KBM-7 (cell line): ENCODE measurements at regions not wholly inside any gene's neighbourhood (a gene's known extent, or its start where the extent isn't known, plus 50 kb on each side); places are given as distances from the start of the nearest gene placed in this dataset.

Experiments
- DNase-seq: peaks from one replicate; pipeline ENCODE4 v3.0.0-alpha.2; 2015
- in situ Hi-C: fragments of 300-500 bp; cut with MboI; formaldehyde crosslinking; loops from 2 replicates; pipeline ENCODE4 v1.14.3; 2020; ENCODE audit warnings: low sequenced_read_pairs, low pct_unique_long_range_greater_than_20kb, mixed read lengths

GRCh38 chr15:96390986-96391385 lies 60.5 kb downstream of the NR2F2 start:
- in situ Hi-C loops = no loop called here
- no peak for DNase-seq

GRCh38 chr15:96392380-96393208 lies 62.1 kb downstream of the NR2F2 start:
- in situ Hi-C loops = no loop called here
- DNase-seq = no peak

GRCh38 chr15:96393209-96393513 lies 62.7 kb downstream of the NR2F2 start:
- in situ Hi-C loops = no loop called here
- DNase-seq = no peak

- in situ Hi-C loops = no loop called here
- no peak for DNase-seq
Observed at GRCh38 chr15:96395687-96396086, 65.2 kb downstream of the NR2F2 start.

GRCh38 chr15:96398776-96399175 lies 68.3 kb downstream of the NR2F2 start:
- no peak for DNase-seq
- in situ Hi-C loops = no loop called here

GRCh38 chr15:96402403-96402802 lies 71.9 kb downstream of the NR2F2 start:
- no peak for DNase-seq
- in situ Hi-C loops = no loop called here

- in situ Hi-C loops = no loop called here
- no peak for DNase-seq
Observed at GRCh38 chr15:96403071-96403470, 72.6 kb downstream of the NR2F2 start.

GRCh38 chr15:96403932-96404331 lies 73.4 kb downstream of the NR2F2 start:
- DNase-seq = no peak
- in situ Hi-C loops = no loop called here

- in situ Hi-C loops = no loop called here
- DNase-seq = no peak
Observed at GRCh38 chr15:96404560-96404959, 74.1 kb downstream of the NR2F2 start.

- in situ Hi-C loops = no loop called here
- DNase-seq = no peak
Observed at GRCh38 chr15:96406291-96406690, 75.8 kb downstream of the NR2F2 start.

GRCh38 chr15:96406701-96407100 lies 76.2 kb downstream of the NR2F2 start:
- no peak for DNase-seq
- in situ Hi-C loops = no loop called here

- in situ Hi-C loops = no loop called here
- DNase-seq = no peak
Observed at GRCh38 chr15:96407482-96407881, 77.0 kb downstream of the NR2F2 start.

GRCh38 chr15:96408591-96409183 lies 78.2 kb downstream of the NR2F2 start:
- in situ Hi-C loops = no loop called here
- no peak for DNase-seq

- no peak for DNase-seq
- in situ Hi-C loops = no loop called here
Observed at GRCh38 chr15:96409215-96410138, 79.0 kb downstream of the NR2F2 start.

- no peak for DNase-seq
- in situ Hi-C loops = no loop called here
Observed at GRCh38 chr15:96410175-96411055, 79.9 kb downstream of the NR2F2 start.

GRCh38 chr15:96411056-96412031 lies 80.8 kb downstream of the NR2F2 start:
- no peak for DNase-seq
- in situ Hi-C loops = no loop called here

- in situ Hi-C loops = no loop called here
- DNase-seq = no peak
Observed at GRCh38 chr15:96412045-96412905, 81.8 kb downstream of the NR2F2 start.
